K562 (cell line): ENCODE measurements at regions not wholly inside any gene's neighbourhood (a gene's known extent, or its start where the extent isn't known, plus 50 kb on each side); places are given as distances from the start of the nearest gene placed in this dataset.

Experiments
- ATAC-seq: fragments of 200-7000 bp; cut with Tn5 transposase; 3 replicates; pipeline ENCODE4 v1.9.1; 2020; ENCODE audit warnings: moderate library complexity
- BruUV-seq: library from RNA; stranded (reverse); fragments of 400-500 nt; replicated peaks from 2 replicates; lab custom pipeline; 2021; lab: Mats Ljungman, UMichigan
- CTCF ChIA-PET: fragments of 300-600 bp; formaldehyde crosslinking; extraction: SDS; loops from one replicate; lab custom pipeline; 2021; ENCODE audit warnings: low intra/inter-chr PET ratio; lab: Yijun Ruan, JAX
- POLR2A ChIA-PET: fragments of 300-600, 350-650 bp; sonication (Branson Sonifier 250); formaldehyde crosslinking; extraction: SDS; loops from one replicate; lab custom pipeline; 2021; ENCODE audit warnings: antibody characterized with exemption, inconsistent platforms; lab: Yijun Ruan, JAX
- DNase-seq, 4 experiments: peaks; one replicate each; pipeline versions ENCODE4 v3.0.0 to v3.0.0-alpha.2; 2011 to 2018; ENCODE audit warnings: low spot score in 3 of 4, mixed read lengths in 3 of 4; ENCODE audit errors: extremely low read depth in 1 of 4
- FAIRE-seq: peaks from 2 replicates; lab custom pipeline; 2011; peaks lifted over from hg19 to GRCh38; lab: Jason Lieb, UNC
- H2AFZ ChIP-seq: 2 replicates; pipeline ENCODE4 v1.6.0; 2011; ENCODE audit warnings: low read depth, low read length, control low read depth, inconsistent platforms
- H3K27ac ChIP-seq: fragments of 200-600 bp; 3 replicates; pipeline ENCODE4 v1.8.0; 2011; ENCODE audit warnings: low read depth, mild to moderate bottlenecking, control low read depth, inconsistent platforms, low read length, moderate library complexity, mixed read lengths; ENCODE audit errors: extremely low read depth
- H3K27me3 ChIP-seq, 2 experiments: fragments of 300-600 bp in 1 of 2; 2 replicates in 1 of 2; 3 replicates in 1 of 2; pipeline versions ENCODE4 v1.6.0 to v1.8.0; 2011; ENCODE audit warnings: inconsistent platforms in 2 of 2, low read length in 2 of 2, mild to moderate bottlenecking in 1 of 2, mixed read lengths in 1 of 2, moderate library complexity in 1 of 2; ENCODE audit not compliant: control insufficient read depth in 2 of 2, insufficient read depth in 2 of 2
- H3K36me3 ChIP-seq: fragments of 300-600 bp; 3 replicates; pipeline ENCODE4 v1.8.0; 2011; ENCODE audit warnings: mild to moderate bottlenecking, low read length, inconsistent platforms; ENCODE audit not compliant: control insufficient read depth, insufficient read depth
- H3K4me1 ChIP-seq, 2 experiments: fragments of 200-600 bp in 1 of 2; replicated peaks in 1 of 2; 2 replicates in 1 of 2; 3 replicates in 1 of 2; pipeline versions ENCODE4 v1.5.1 to v1.8.0; 2011; ENCODE audit warnings: inconsistent platforms in 2 of 2, low read length in 2 of 2, mild to moderate bottlenecking in 1 of 2, mixed read lengths in 1 of 2, moderate library complexity in 1 of 2; ENCODE audit not compliant: control insufficient read depth in 2 of 2, insufficient read depth in 2 of 2
- H3K4me2 ChIP-seq: 2 replicates; pipeline ENCODE4 v1.6.1; 2011; ENCODE audit warnings: low read length, control low read depth, inconsistent platforms, mixed read lengths; ENCODE audit not compliant: insufficient read depth
- H3K4me3 ChIP-seq: fragments of 200-600 bp; sonication (generic), shearing (Covaris generic); 2 replicates; pipeline ENCODE4 v1.5.1; 2016; ENCODE audit warnings: control low read depth, inconsistent platforms
- H3K79me2 ChIP-seq: fragments of 200-600 bp; 3 replicates; pipeline ENCODE4 v1.8.0; 2011; ENCODE audit warnings: low read length, inconsistent platforms; ENCODE audit not compliant: control insufficient read depth, insufficient read depth
- H3K9ac ChIP-seq, 2 experiments: 2 replicates each; pipeline versions ENCODE4 v1.6.0 to v1.6.1; 2011; ENCODE audit warnings: low read depth in 2 of 2, low read length in 2 of 2, control low read depth in 1 of 2, inconsistent platforms in 1 of 2, mild to moderate bottlenecking in 1 of 2, mixed read lengths in 1 of 2; ENCODE audit not compliant: insufficient read depth in 1 of 2
- H3K9me1 ChIP-seq: one replicate; pipeline ENCODE4 v1.6.0; 2011; ENCODE audit warnings: inconsistent platforms, mild to moderate bottlenecking, low read length, moderate library complexity; ENCODE audit not compliant: control insufficient read depth, insufficient read depth
- H3K9me3 ChIP-seq: replicated peaks from 2 replicates; pipeline ENCODE4 v1.5.1; 2011; ENCODE audit warnings: low read depth, low read length, inconsistent platforms; ENCODE audit not compliant: control insufficient read depth, insufficient read depth
- H4K20me1 ChIP-seq: replicated peaks from 2 replicates; pipeline ENCODE4 v1.6.1; 2011; ENCODE audit warnings: low read length, inconsistent platforms, mixed read lengths; ENCODE audit not compliant: control insufficient read depth, insufficient read depth
- CBX8 ChIP-seq: fragments of 200-600 bp; sonication (generic); IDR thresholded peaks from 2 replicates; pipeline ENCODE4 v1.6.1; 2012; ENCODE audit warnings: borderline replicate concordance, mixed run types, low read depth, mild to moderate bottlenecking, moderate library complexity, mixed read lengths, low read length, control low read depth, inconsistent platforms; ENCODE audit not compliant: poor library complexity, severe bottlenecking; ENCODE audit errors: extremely low read depth
- ESRRA ChIP-seq: fragments of 450-650 bp; IDR thresholded peaks from 2 replicates; pipeline ENCODE4 v1.6.1; 2014; ENCODE audit warnings: low read depth, mild to moderate bottlenecking, moderate library complexity, borderline replicate concordance
- HLTF ChIP-seq: fragments of 450-650 bp; IDR thresholded peaks from 2 replicates; pipeline ENCODE4 v1.6.1; 2016
- HNRNPK ChIP-seq: fragments of 200-400 bp; formaldehyde crosslinking; IDR thresholded peaks from one replicate; pipeline ENCODE4 v1.6.1; 2018; ENCODE audit warnings: mild to moderate bottlenecking, low read depth, low read length; ENCODE audit not compliant: poor library complexity, severe bottlenecking
- ILF3 ChIP-seq: fragments of 450-650 bp; IDR thresholded peaks from 2 replicates; pipeline ENCODE4 v1.6.1; 2018; ENCODE audit warnings: antibody characterized with exemption, mild to moderate bottlenecking, moderate library complexity, borderline replicate concordance
- MAFF ChIP-seq: IDR thresholded peaks from 2 replicates; pipeline ENCODE4 v1.6.1; 2012; ENCODE audit warnings: low read length, improper control_type of control experiment
- MAFK ChIP-seq: IDR thresholded peaks from 2 replicates; pipeline ENCODE4 v1.6.1; 2011; ENCODE audit warnings: low read length, improper control_type of control experiment
- POLR2AphosphoS2 ChIP-seq: IDR thresholded peaks from 2 replicates; pipeline ENCODE4 v1.6.1; 2012; ENCODE audit warnings: low read length, improper control_type of control experiment
- PRPF4 ChIP-seq: fragments of 200-400 bp; formaldehyde crosslinking; IDR thresholded peaks from one replicate; pipeline ENCODE4 v1.6.1; 2017; ENCODE audit warnings: low read length, low read depth, mild to moderate bottlenecking; ENCODE audit not compliant: insufficient read depth, poor library complexity, severe bottlenecking
- XRCC3 ChIP-seq: fragments of 450-650 bp; IDR thresholded peaks from 2 replicates; pipeline ENCODE4 v1.6.1; 2017; ENCODE audit warnings: mild to moderate bottlenecking, moderate library complexity
- ZBTB5 ChIP-seq: fragments of 450-650 bp; IDR thresholded peaks from 2 replicates; pipeline ENCODE4 v1.6.1; 2017; ENCODE audit warnings: antibody characterized with exemption
- ZKSCAN8 ChIP-seq: fragments of 200-800 bp; sonication (Bioruptor generic); IDR thresholded peaks from 2 replicates; pipeline ENCODE4 v1.6.1; 2016; ENCODE audit warnings: missing genetic modification characterization, missing compliant biosample characterization
- ZNF174 ChIP-seq: fragments of 250-450 bp; sonication (Bioruptor Pico); IDR thresholded peaks from 2 replicates; pipeline ENCODE4 v1.4.0; 2020; ENCODE audit warnings: mild to moderate bottlenecking
- ZNF184 ChIP-seq: sonication (generic); formaldehyde crosslinking; IDR thresholded peaks from 2 replicates; pipeline ENCODE4 v1.5.0; 2020; ENCODE audit warnings: missing genetic modification reagents
- ZNF316 ChIP-seq: fragments of 450-650 bp; IDR thresholded peaks from 2 replicates; pipeline ENCODE4 v1.6.1; 2016
- ZNF507 ChIP-seq: conservative IDR thresholded peaks from 2 replicates; pipeline ENCODE4 v1.6.1; 2017; ENCODE audit warnings: missing genetic modification characterization, missing compliant biosample characterization
- ZNF717 ChIP-seq: fragments of 250-450 bp; sonication (Bioruptor Pico); IDR thresholded peaks from 2 replicates; pipeline ENCODE4 v1.5.0; 2021
- ZNF740 ChIP-seq, 3 experiments: fragments of 200-800 bp in 1 of 3; sonication (Bioruptor generic) in 1 of 3; sonication (generic) in 1 of 3; formaldehyde crosslinking in 1 of 3; IDR thresholded peaks; 2 replicates each; pipeline versions ENCODE4 v1.6.1 to v1.8.0; 2016 to 2022; ENCODE audit warnings: mild to moderate bottlenecking in 2 of 3, missing compliant biosample characterization in 2 of 3, missing genetic modification characterization in 2 of 3, missing genetic modification reagents in 1 of 3
- WGBS: fragments of 100-300 bp; shearing (Covaris generic); methylation state at CpG from one replicate; pipeline ENCODE4 v1.1.6; 2016; ENCODE audit warnings: low coverage, mixed read lengths; ENCODE audit not compliant: insufficient coverage; ENCODE audit errors: missing lambda C conversion rate; 5-methylcytosine and 5-hydroxymethylcytosine counted together
- in situ Hi-C: fragments of 300-500 bp; cut with MboI; formaldehyde crosslinking; loops from 4 replicates; pipeline ENCODE4 v1.15.0; 2018; ENCODE audit warnings: inconsistent platforms, mixed read lengths
- intact Hi-C: fragments of 100-400 bp; cut with micrococcal nuclease; formaldehyde crosslinking; loops from 2 replicates; pipeline ENCODE4 v1.14.2; 2022

GRCh38 chr5:23216345-23216744, 291.1 kb upstream of the PRDM9 start:
- Histone ChIP-seq H3K9me1 (no peaks in the 10 kb centered on the region), H3K4me1 (no peaks in the 10 kb centered on the region), H3K4me2 (no peak overlapping the region), H3K79me2 (no peaks in the 10 kb centered on the region), H3K9ac (no peak overlapping the region), H3K4me3 (no peak overlapping the region), H3K36me3 (no peaks in the 10 kb centered on the region), H3K27me3 (no peaks in the 10 kb centered on the region), H4K20me1 (no peaks in the 10 kb centered on the region), H2AFZ (no peak overlapping the region), H3K9me3 (no peaks in the 10 kb centered on the region; the same call in 1 of the 2 replicates), H3K27ac (no peak overlapping the region)
- no TSS peak for BruUV-seq
- no peak for ATAC-seq
- WGBS: 3% methylated on average over 5 of the region's 5 CpGs
- CTCF ChIA-PET: no interaction called here
- POLR2A ChIA-PET: no interaction called here
- FAIRE-seq: no peak
- intact Hi-C loops: no loop called here
- in situ Hi-C loops: no loop called here
- no peak for DNase-seq
- TF ChIP-seq HNRNPK (no peak), ZNF174 (CRISPR knock-in tag) (no peak), MAFK (peak; percentile 65), ZNF316 (peak; percentile 29; the same call in 1 of the 2 replicates), POLR2AphosphoS2 (no peak), ZNF184 (CRISPR knock-in tag) (no peak), ILF3 (no peak), MAFF (peak; percentile 52), PRPF4 (no peak), ZNF717 (no peak), ZKSCAN8 (no peak), ZNF740 (CRISPR knock-in tag; IDR thresholded peaks at IDR 0.05) (no peak), ZNF740 (tag; IDR thresholded peaks at IDR 0.05) (no peak), CBX8 (no peak), ESRRA (no peak), HLTF (no peak), ZBTB5 (no peak), ZNF507 (tag) (no peak), XRCC3 (no peak)
